Embryonic facial prominence (tissue), 1 donor: ENCODE measurements at regions not wholly inside any gene's neighbourhood (a gene's known extent, or its start where the extent isn't known, plus 50 kb on each side); places are given as distances from the start of the nearest gene placed in this dataset.

Source experiments
- DNase-seq: peaks from one replicate; pipeline ENCODE4 v3.0.0-alpha.2; 2016; ENCODE audit errors: extremely low spot score

- DNase-seq, result no peak
Observed at GRCh38 chr7:13293264-13294002, 606.0 kb downstream of the ARL4A start.

GRCh38 chr7:13307040-13307439, 619.6 kb downstream of the ARL4A start:
- DNase-seq, result no peak

GRCh38 chr7:13308423-13308822, 621.0 kb downstream of the ARL4A start:
- DNase-seq, result no peak

GRCh38 chr7:13309535-13309934, 622.1 kb downstream of the ARL4A start:
- DNase-seq, result no peak

GRCh38 chr7:13312307-13312706, 624.9 kb downstream of the ARL4A start:
- no peak for DNase-seq

- no peak for DNase-seq
Observed at GRCh38 chr7:13320333-13320732, 632.9 kb downstream of the ARL4A start.

- no peak for DNase-seq
Observed at GRCh38 chr7:13321316-13321715, 633.9 kb downstream of the ARL4A start.

GRCh38 chr7:13322126-13322525, 634.7 kb downstream of the ARL4A start:
- no peak for DNase-seq

GRCh38 chr7:13327669-13328068, 640.2 kb downstream of the ARL4A start:
- DNase-seq, result no peak

GRCh38 chr7:13333371-13333770, 645.9 kb downstream of the ARL4A start:
- DNase-seq, result no peak

GRCh38 chr7:13336227-13336626, 648.8 kb downstream of the ARL4A start:
- no peak for DNase-seq

GRCh38 chr7:13352677-13353076, 636.8 kb downstream of the ETV1 start:
- no peak for DNase-seq

- no peak for DNase-seq
Observed at GRCh38 chr7:13359656-13360055, 629.8 kb downstream of the ETV1 start.

- no peak for DNase-seq
Observed at GRCh38 chr7:13386741-13387140, 602.7 kb downstream of the ETV1 start.

- DNase-seq, result no peak
Observed at GRCh38 chr7:13407911-13408310, 581.6 kb downstream of the ETV1 start.

GRCh38 chr7:13411151-13411550, 578.3 kb downstream of the ETV1 start:
- no peak for DNase-seq

GRCh38 chr7:13411636-13412035, 577.8 kb downstream of the ETV1 start:
- DNase-seq, result no peak

GRCh38 chr7:13414181-13414580, 575.3 kb downstream of the ETV1 start:
- DNase-seq, result no peak

GRCh38 chr7:13414661-13415107, 574.8 kb downstream of the ETV1 start:
- DNase-seq, result no peak

- DNase-seq, result no peak
Observed at GRCh38 chr7:13416071-13416470, 573.4 kb downstream of the ETV1 start.

- no peak for DNase-seq
Observed at GRCh38 chr7:13416544-13416943, 572.9 kb downstream of the ETV1 start.

- DNase-seq, result no peak
Observed at GRCh38 chr7:13420726-13421125, 568.7 kb downstream of the ETV1 start.

- no peak for DNase-seq
Observed at GRCh38 chr7:13421776-13422175, 567.7 kb downstream of the ETV1 start.

- no peak for DNase-seq
Observed at GRCh38 chr7:13433946-13434345, 555.5 kb downstream of the ETV1 start.
